Type B pancreatic cell (in vitro differentiated cells): ENCODE measurements at regions not wholly inside any gene's neighbourhood (a gene's known extent, or its start where the extent isn't known, plus 50 kb on each side); places are given as distances from the start of the nearest gene placed in this dataset.

ENCODE experiments used
- DNase-seq: peaks from one replicate; pipeline ENCODE4 v3.0.0; 2021; ENCODE audit warnings: mixed read lengths; ENCODE audit not compliant: unreplicated experiment; ENCODE audit errors: extremely low spot score
- H3K27ac Mint-ChIP-seq: 2 replicates; pipeline ENCODE4 v1.8.0; 2021; ENCODE audit warnings: mild to moderate bottlenecking, mixed read lengths
- H3K27me3 Mint-ChIP-seq: 2 replicates; pipeline ENCODE4 v1.8.0; 2021; ENCODE audit warnings: mixed read lengths
- H3K36me3 Mint-ChIP-seq: 2 replicates; pipeline ENCODE4 v1.8.0; 2021; ENCODE audit warnings: mixed read lengths
- H3K4me1 Mint-ChIP-seq: one replicate; pipeline ENCODE4 v1.8.0; 2021; ENCODE audit warnings: mixed read lengths; ENCODE audit not compliant: unreplicated experiment
- H3K4me3 Mint-ChIP-seq: 2 replicates; pipeline ENCODE4 v1.8.0; 2021; ENCODE audit warnings: mild to moderate bottlenecking, mixed read lengths
- H3K9me3 Mint-ChIP-seq: 2 replicates; pipeline ENCODE4 v1.8.0; 2021; ENCODE audit warnings: mixed read lengths
- CTCF ChIP-seq: fragments of 200-600 bp; sonication (generic); conservative IDR thresholded peaks from 2 replicates; pipeline ENCODE4 v1.5.0; 2021; ENCODE audit warnings: antibody characterized with exemption, mild to moderate bottlenecking

GRCh38 chr2:59875836-59876235 is 677.6 kb downstream of the BCL11A start:
- no peak overlapping the region for H3K27ac Mint-ChIP-seq
- no peaks in the 10 kb centered on the region for H3K36me3 Mint-ChIP-seq
- TF ChIP-seq CTCF: no peak
- H3K4me3 Mint-ChIP-seq: no peak overlapping the region
- H3K9me3 Mint-ChIP-seq: no peaks in the 10 kb centered on the region
- H3K4me1 Mint-ChIP-seq: peaks cover 13% of the 10 kb centered on the region
- H3K27me3 Mint-ChIP-seq: peaks cover 5% of the 10 kb centered on the region
- no peak for DNase-seq

DNA sequence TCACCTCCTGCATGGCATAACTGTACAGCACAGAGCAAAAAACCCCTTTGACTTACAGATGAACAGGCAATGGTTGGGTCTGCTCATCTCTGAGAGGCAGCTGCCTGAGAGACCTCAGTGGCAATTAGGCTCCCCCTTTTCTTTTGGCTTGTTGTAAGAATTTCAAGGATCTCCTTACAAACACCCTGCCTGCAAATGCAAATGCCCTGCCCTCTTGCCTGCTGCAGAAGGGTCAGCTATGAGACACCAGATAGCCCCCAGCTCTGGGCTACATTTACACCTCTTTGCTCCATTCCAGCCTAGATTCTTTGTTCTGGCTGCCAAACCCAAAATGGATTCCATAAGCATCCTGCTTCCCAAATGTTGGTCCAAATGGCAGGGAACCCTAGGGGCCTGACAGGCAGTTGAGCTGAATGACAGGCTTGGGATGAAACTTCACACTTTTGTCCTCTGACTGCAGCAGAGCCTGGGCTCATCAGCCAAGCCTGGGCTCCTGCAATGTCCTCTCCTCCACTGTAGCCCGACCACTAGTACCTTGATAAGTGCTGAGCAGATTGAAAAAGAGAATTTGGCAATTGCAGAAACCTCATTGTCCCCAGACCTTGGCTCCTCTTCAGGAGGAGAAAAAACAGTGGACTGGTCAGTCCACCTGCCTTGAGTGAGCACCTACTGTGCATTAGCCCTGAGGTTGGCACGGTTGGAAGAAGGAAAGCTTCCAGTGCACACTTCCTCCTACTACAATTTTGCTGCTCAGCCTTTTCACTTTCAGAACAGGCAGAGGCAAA is 678.3 kb downstream of the BCL11A start:
- TF ChIP-seq CTCF: no peak
- DNase-seq: no peak
- Mint-ChIP-seq H3K4me1 (peaks cover 9% of the 10 kb centered on the region), H3K27me3 (peaks cover 5% of the 10 kb centered on the region), H3K27ac (no peak overlapping the region), H3K4me3 (no peak overlapping the region), H3K9me3 (no peaks in the 10 kb centered on the region), H3K36me3 (no peaks in the 10 kb centered on the region)

DNA sequence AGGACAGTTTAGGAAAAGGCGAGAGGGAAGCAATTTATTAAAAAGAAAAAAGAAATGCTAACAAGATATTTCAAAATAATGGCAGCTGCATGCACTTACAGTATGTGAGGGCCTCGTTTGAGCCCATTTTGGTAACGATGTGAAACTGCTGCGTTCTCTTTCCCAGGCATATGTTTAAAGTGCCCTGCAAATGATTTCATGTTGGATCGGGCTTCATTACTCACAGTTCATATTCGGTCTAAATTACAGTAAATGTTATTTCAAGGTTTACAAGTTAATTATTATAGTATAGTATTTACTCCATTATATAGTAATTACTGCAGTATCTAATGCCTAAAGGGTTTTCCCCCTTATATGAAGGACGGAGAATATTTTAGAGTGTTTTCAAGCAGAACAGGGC is 679.1 kb downstream of the BCL11A start:
- Mint-ChIP-seq H3K36me3 (no peaks in the 10 kb centered on the region), H3K9me3 (no peaks in the 10 kb centered on the region), H3K27ac (no peak overlapping the region), H3K27me3 (peaks cover 5% of the 10 kb centered on the region), H3K4me1 (peaks cover under 1% of the 10 kb centered on the region), H3K4me3 (no peak overlapping the region)
- DNase-seq: no peak
- TF ChIP-seq CTCF: no peak

DNA sequence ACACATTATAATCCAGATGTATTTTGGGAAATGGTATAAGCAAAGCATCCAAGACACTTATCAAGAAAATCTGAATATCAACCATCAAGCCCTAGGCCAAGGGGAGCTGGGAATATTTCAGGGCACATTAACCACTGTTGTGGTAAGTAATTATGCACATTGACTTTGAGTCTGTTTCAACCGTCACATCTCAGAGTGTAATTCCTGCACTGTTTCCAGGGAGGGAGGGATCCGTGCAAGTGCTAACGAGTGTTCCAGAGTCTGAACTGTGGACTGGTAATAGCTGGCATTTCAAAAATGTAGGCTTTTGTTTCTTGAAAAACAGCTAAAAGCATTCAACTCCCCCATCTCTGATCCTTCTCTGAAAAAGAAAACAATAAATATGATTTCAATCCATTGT is 681.6 kb downstream of the BCL11A start:
- no peak overlapping the region for H3K4me3 Mint-ChIP-seq
- no peak overlapping the region for H3K27ac Mint-ChIP-seq
- peaks cover 5% of the 10 kb centered on the region for H3K27me3 Mint-ChIP-seq
- no peak for DNase-seq
- H3K4me1 Mint-ChIP-seq: no peaks in the 10 kb centered on the region
- H3K9me3 Mint-ChIP-seq: no peaks in the 10 kb centered on the region
- no peak for TF ChIP-seq CTCF
- no peaks in the 10 kb centered on the region for H3K36me3 Mint-ChIP-seq

GRCh38 chr2:59868981-59869380 is 684.5 kb downstream of the BCL11A start:
- no peak overlapping the region for H3K4me3 Mint-ChIP-seq
- H3K36me3 Mint-ChIP-seq: no peaks in the 10 kb centered on the region
- TF ChIP-seq CTCF: no peak
- H3K27me3 Mint-ChIP-seq: peaks cover 3% of the 10 kb centered on the region
- no peak overlapping the region for H3K27ac Mint-ChIP-seq
- no peak for DNase-seq
- H3K4me1 Mint-ChIP-seq: no peaks in the 10 kb centered on the region
- no peaks in the 10 kb centered on the region for H3K9me3 Mint-ChIP-seq
